ENCODE measurements at regions not wholly inside any gene's neighbourhood (a gene's known extent, or its start where the extent isn't known, plus 50 kb on each side); places are given as distances from the start of the nearest gene placed in this dataset.
"Not testable (repeated sequence)": the region's sequence is repeated elsewhere in the genome, so short reads cannot be mapped to it uniquely, and the experiment has no call there.

DNA sequence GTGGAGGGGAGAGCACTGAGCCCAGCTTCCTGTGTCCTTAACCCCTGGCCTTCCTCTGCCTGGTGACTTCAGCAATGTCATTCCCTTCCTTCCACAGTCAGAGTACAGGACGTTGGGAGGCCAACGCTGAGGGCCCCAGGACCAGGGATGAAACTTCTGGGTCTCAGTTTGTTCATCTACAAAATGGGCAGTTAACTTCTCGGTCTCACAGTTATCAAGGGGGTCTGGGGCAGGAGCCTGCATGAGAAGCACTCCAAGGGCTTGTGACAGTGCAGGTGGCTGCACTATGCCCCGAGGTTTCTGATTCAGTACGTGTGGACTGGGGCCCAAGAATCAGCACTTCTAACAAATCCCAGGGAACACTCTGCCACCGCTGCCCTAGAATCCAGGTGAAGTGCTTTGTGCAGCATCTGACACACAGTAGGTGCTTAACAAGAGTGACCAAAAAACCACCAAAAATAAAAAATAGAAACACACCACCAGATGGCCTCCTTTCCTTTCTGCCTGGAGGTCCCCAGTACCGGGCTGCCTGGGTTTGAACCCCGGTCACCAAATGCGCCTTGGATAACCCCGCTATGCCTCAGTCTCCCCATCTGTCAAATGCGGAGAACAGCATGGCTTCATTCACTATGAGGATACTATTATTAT, 80.4 kb downstream of the RFLNA start:
- Histone ChIP-seq H3K36me3 (ENCODE audit: insufficient read depth, low read length) (no peaks in the 10 kb centered on the region), H3K4me2 (ENCODE audit: low read length) (no peak overlapping the region), H3K79me2 (ENCODE audit: insufficient read depth, low read length) (no peaks in the 10 kb centered on the region), H2AFZ (ENCODE audit: low read length) (no peak overlapping the region), H3K4me3 (ENCODE audit: low read depth, low read length, poor library complexity, severe bottlenecking) (no peak overlapping the region), H3K27ac (ENCODE audit: low read depth, low read length, poor library complexity, severe bottlenecking) (no peak overlapping the region), H3K9me2 (ENCODE audit: low read depth, low read length) (no peaks in the 10 kb centered on the region), H3K9me3 (ENCODE audit: low read length) (no peaks in the 10 kb centered on the region), H3K9ac (ENCODE audit: low read length) (no peak overlapping the region), H3F3A (ENCODE audit: insufficient read depth, low read length) (no peaks in the 10 kb centered on the region), H3K27me3 (ENCODE audit: insufficient read depth, low read length) (no peaks in the 10 kb centered on the region), H4K20me1 (ENCODE audit: insufficient read depth, low read length) (no peaks in the 10 kb centered on the region), H3K4me1 (ENCODE audit: insufficient read depth, low read length, severe bottlenecking) (no peaks in the 10 kb centered on the region)
- TF ChIP-seq, protein P1, sequence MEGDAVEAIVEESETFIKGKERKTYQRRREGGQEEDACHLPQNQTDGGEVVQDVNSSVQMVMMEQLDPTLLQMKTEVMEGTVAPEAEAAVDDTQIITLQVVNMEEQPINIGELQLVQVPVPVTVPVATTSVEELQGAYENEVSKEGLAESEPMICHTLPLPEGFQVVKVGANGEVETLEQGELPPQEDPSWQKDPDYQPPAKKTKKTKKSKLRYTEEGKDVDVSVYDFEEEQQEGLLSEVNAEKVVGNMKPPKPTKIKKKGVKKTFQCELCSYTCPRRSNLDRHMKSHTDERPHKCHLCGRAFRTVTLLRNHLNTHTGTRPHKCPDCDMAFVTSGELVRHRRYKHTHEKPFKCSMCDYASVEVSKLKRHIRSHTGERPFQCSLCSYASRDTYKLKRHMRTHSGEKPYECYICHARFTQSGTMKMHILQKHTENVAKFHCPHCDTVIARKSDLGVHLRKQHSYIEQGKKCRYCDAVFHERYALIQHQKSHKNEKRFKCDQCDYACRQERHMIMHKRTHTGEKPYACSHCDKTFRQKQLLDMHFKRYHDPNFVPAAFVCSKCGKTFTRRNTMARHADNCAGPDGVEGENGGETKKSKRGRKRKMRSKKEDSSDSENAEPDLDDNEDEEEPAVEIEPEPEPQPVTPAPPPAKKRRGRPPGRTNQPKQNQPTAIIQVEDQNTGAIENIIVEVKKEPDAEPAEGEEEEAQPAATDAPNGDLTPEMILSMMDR (IDR thresholded peaks at IDR 0.05; ENCODE audit: low read length) = peak; percentile 48; the same call in 1 of the 2 replicates
- no peak for TF ChIP-seq EZH2 (IDR thresholded peaks at IDR 0.05; ENCODE audit: borderline replicate concordance, low read length)

DNA sequence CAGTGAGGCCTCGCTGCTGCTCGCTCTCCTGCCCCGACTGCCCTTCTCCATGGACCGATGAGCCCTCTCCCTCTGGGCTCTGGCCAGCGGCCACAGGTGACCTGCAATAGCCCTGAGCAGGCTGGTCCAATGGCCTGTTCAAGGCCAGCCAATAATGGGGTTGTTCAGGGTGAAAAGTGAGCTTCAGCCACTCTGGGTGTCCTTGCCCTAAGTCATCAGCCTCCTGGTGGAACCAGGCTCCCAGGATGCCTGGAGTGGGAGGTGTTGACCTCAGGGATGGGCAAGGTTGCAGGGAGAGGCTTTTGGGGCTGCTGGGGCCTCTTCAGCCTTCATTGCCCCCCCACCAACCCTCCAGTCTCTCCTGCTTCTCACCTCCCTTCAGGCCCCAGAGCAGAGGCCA, 79.7 kb downstream of the RFLNA start:
- no peaks in the 10 kb centered on the region for H4K20me1 ChIP-seq (ENCODE audit: insufficient read depth, low read length)
- H3K4me2 ChIP-seq (ENCODE audit: low read length) = no peak overlapping the region

DNA sequence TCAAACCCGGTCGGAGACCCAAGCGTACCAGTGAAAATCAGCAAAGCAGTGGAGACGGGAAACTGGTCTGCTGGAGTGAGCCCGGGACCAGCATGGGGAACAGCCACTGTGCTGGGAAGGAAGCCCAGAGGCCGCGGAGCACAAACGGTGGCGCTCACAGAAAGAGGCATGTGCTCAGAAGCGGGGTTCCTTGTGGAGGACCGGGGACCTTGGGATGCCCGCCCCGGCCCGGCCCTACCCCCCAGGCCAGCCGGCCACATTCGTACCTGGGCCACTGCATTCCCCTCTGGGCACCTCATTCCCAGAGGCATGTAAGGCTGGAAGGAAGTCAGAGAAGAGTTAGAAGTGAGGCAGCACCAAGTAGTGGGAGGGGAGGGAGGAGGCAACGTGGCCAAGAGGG, 79.3 kb downstream of the RFLNA start:
- Histone ChIP-seq H4K20me1 (ENCODE audit: insufficient read depth, low read length) (no peaks in the 10 kb centered on the region), H3K9me2 (ENCODE audit: low read depth, low read length) (no peaks in the 10 kb centered on the region), H3K36me3 (ENCODE audit: insufficient read depth, low read length) (no peaks in the 10 kb centered on the region), H3K4me2 (ENCODE audit: low read length) (no peak overlapping the region), H3F3A (ENCODE audit: insufficient read depth, low read length) (no peaks in the 10 kb centered on the region), H3K79me2 (ENCODE audit: insufficient read depth, low read length) (no peaks in the 10 kb centered on the region), H2AFZ (ENCODE audit: low read length) (no peak overlapping the region), H3K9ac (ENCODE audit: low read length) (no peak overlapping the region), H3K4me3 (ENCODE audit: low read depth, low read length, poor library complexity, severe bottlenecking) (no peak overlapping the region), H3K27ac (ENCODE audit: low read depth, low read length, poor library complexity, severe bottlenecking) (no peak overlapping the region), H3K4me1 (ENCODE audit: insufficient read depth, low read length, severe bottlenecking) (no peaks in the 10 kb centered on the region), H3K27me3 (ENCODE audit: insufficient read depth, low read length) (no peaks in the 10 kb centered on the region), H3K9me3 (ENCODE audit: low read length) (no peaks in the 10 kb centered on the region)
- TF ChIP-seq, protein P1 (IDR thresholded peaks at IDR 0.05; ENCODE audit: low read length) = no peak
- TF ChIP-seq EZH2 (IDR thresholded peaks at IDR 0.05; ENCODE audit: borderline replicate concordance, low read length) = no peak

More for the DNA sequence above, 79.7 kb downstream of the RFLNA start:
- no peak overlapping the region for H3K4me3 ChIP-seq (ENCODE audit: low read depth, low read length, poor library complexity, severe bottlenecking)
- no peak for TF ChIP-seq EZH2 (IDR thresholded peaks at IDR 0.05; ENCODE audit: borderline replicate concordance, low read length)
- TF ChIP-seq, protein P1 (IDR thresholded peaks at IDR 0.05; ENCODE audit: low read length) = no peak
- no peaks in the 10 kb centered on the region for H3K79me2 ChIP-seq (ENCODE audit: insufficient read depth, low read length)
- no peaks in the 10 kb centered on the region for H3K9me3 ChIP-seq (ENCODE audit: low read length)
- H3K27me3 ChIP-seq (ENCODE audit: insufficient read depth, low read length) = no peaks in the 10 kb centered on the region
- H3K36me3 ChIP-seq (ENCODE audit: insufficient read depth, low read length) = no peaks in the 10 kb centered on the region
- H3K9ac ChIP-seq (ENCODE audit: low read length) = no peak overlapping the region
- no peak overlapping the region for H3K27ac ChIP-seq (ENCODE audit: low read depth, low read length, poor library complexity, severe bottlenecking)
- no peaks in the 10 kb centered on the region for H3K9me2 ChIP-seq (ENCODE audit: low read depth, low read length)
- H2AFZ ChIP-seq (ENCODE audit: low read length) = no peak overlapping the region
- H3F3A ChIP-seq (ENCODE audit: insufficient read depth, low read length) = no peaks in the 10 kb centered on the region
- H3K4me1 ChIP-seq (ENCODE audit: insufficient read depth, low read length, severe bottlenecking) = no peaks in the 10 kb centered on the region

DNA sequence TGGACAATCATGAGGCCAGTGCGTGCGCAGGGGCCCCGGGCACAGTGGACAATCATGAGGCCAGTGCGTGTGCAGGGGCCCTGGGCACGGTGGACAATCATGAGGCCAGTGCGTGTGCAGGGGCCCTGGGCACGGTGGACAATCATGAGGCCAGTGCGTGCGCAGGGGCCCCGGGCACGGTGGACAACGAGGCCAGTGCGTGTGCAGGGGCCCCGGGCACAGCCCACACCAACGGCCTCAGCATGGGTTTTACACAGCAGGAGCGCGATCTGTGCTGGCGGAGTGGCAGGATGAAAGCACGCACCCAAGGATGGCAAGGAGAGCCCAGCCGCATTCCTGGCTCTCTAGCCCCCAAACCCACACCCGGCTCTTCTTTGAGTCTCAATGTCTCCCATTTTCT, 78.8 kb downstream of the RFLNA start:
- not testable (repeated sequence) for H3F3A ChIP-seq (ENCODE audit: insufficient read depth, low read length); H3K79me2 ChIP-seq (ENCODE audit: insufficient read depth, low read length); H3K36me3 ChIP-seq (ENCODE audit: insufficient read depth, low read length); H3K4me1 ChIP-seq (ENCODE audit: insufficient read depth, low read length, severe bottlenecking); H3K27ac ChIP-seq (ENCODE audit: low read depth, low read length, poor library complexity, severe bottlenecking); H3K9me2 ChIP-seq (ENCODE audit: low read depth, low read length); H3K9me3 ChIP-seq (ENCODE audit: low read length); H3K4me3 ChIP-seq (ENCODE audit: low read depth, low read length, poor library complexity, severe bottlenecking); H3K4me2 ChIP-seq (ENCODE audit: low read length); H2AFZ ChIP-seq (ENCODE audit: low read length); H4K20me1 ChIP-seq (ENCODE audit: insufficient read depth, low read length); H3K27me3 ChIP-seq (ENCODE audit: insufficient read depth, low read length); H3K9ac ChIP-seq (ENCODE audit: low read length)
